ENCODE measurements at regions not wholly inside any gene's neighbourhood (a gene's known extent, or its start where the extent isn't known, plus 50 kb on each side); places are given as distances from the start of the nearest gene placed in this dataset.

DNA sequence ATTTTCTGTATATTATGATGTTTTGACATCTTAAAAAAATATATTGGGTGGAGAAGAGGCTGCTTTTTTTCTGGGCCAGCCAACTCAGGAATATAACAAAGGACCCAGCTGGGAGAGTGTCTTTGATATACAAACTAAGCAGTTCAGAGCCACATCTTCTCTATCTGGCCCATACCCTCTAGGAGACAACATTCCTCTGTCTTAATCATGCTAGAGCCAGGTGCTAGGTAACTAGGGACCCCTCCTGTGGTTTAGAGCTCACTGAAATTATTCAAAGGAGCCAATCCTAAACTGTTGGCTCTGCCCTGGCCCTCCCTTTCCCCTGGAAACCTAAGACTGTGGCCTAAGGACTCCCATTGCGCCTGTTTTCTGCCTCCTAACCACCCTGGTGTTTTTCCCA, 193.1 kb upstream of the DIO2 start:
- TF ChIP-seq, protein P1, sequence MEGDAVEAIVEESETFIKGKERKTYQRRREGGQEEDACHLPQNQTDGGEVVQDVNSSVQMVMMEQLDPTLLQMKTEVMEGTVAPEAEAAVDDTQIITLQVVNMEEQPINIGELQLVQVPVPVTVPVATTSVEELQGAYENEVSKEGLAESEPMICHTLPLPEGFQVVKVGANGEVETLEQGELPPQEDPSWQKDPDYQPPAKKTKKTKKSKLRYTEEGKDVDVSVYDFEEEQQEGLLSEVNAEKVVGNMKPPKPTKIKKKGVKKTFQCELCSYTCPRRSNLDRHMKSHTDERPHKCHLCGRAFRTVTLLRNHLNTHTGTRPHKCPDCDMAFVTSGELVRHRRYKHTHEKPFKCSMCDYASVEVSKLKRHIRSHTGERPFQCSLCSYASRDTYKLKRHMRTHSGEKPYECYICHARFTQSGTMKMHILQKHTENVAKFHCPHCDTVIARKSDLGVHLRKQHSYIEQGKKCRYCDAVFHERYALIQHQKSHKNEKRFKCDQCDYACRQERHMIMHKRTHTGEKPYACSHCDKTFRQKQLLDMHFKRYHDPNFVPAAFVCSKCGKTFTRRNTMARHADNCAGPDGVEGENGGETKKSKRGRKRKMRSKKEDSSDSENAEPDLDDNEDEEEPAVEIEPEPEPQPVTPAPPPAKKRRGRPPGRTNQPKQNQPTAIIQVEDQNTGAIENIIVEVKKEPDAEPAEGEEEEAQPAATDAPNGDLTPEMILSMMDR (IDR thresholded peaks at IDR 0.05): no peak
- TF ChIP-seq POLR2A (IDR thresholded peaks at IDR 0.05): no peak
